Astrocyte of the spinal cord (primary cell): ENCODE measurements at regions not wholly inside any gene's neighbourhood (a gene's known extent, or its start where the extent isn't known, plus 50 kb on each side); places are given as distances from the start of the nearest gene placed in this dataset.

Experiments used
- DNase-seq: peaks from one replicate; pipeline ENCODE4 v3.0.0; 2011; ENCODE audit warnings: low read depth, low spot score
- H3K4me3 ChIP-seq: 2 replicates; pipeline ENCODE4 v1.5.1; 2011; ENCODE audit warnings: low read depth, mild to moderate bottlenecking, low read length, moderate library complexity
- CTCF ChIP-seq: IDR thresholded peaks from 2 replicates; pipeline ENCODE4 v1.5.1; 2012; ENCODE audit warnings: low read depth, mild to moderate bottlenecking, low read length, inconsistent platforms
- in situ Hi-C: cut with HindIII; loops from 2 replicates; pipeline ENCODE4 v1.10.0; 2017; ENCODE audit warnings: low sequenced_read_pairs

GRCh38 chr9:8206720-8207119 is 407.1 kb upstream of the DMAC1 start:
- DNase-seq: peak; percentile 8
- H3K4me3 ChIP-seq: no peak overlapping the region
- no peak for TF ChIP-seq CTCF
- in situ Hi-C loops: no loop called here

GRCh38 chr9:8205576-8205975 is 406.0 kb upstream of the DMAC1 start:
- in situ Hi-C loops: no loop called here

GRCh38 chr9:8189881-8190280 is 390.3 kb upstream of the DMAC1 start:
- H3K4me3 ChIP-seq: no peak overlapping the region
- DNase-seq: no peak
- in situ Hi-C loops: no loop called here
- TF ChIP-seq CTCF: no peak

More at GRCh38 chr9:8205576-8205975, 406.0 kb upstream of the DMAC1 start:
- H3K4me3 ChIP-seq: no peak overlapping the region
- TF ChIP-seq CTCF: no peak
- DNase-seq: peak; percentile 61

- no peak for TF ChIP-seq CTCF
- in situ Hi-C loops: no loop called here
- no peak overlapping the region for H3K4me3 ChIP-seq
- DNase-seq: no peak
Observed at GRCh38 chr9:8188723-8189407, 389.3 kb upstream of the DMAC1 start.

GRCh38 chr9:8186560-8186959 is 387.0 kb upstream of the DMAC1 start:
- in situ Hi-C loops: no loop called here
- no peak for DNase-seq

GRCh38 chr9:8183618-8184017 is 384.0 kb upstream of the DMAC1 start:
- no peak for DNase-seq
- no peak overlapping the region for H3K4me3 ChIP-seq
- in situ Hi-C loops: no loop called here
- TF ChIP-seq CTCF: no peak

More at GRCh38 chr9:8186560-8186959, 387.0 kb upstream of the DMAC1 start:
- no peak for TF ChIP-seq CTCF
- H3K4me3 ChIP-seq: no peak overlapping the region
